IMR-90 (cell line): ENCODE measurements at regions not wholly inside any gene's neighbourhood (a gene's known extent, or its start where the extent isn't known, plus 50 kb on each side); places are given as distances from the start of the nearest gene placed in this dataset.

Experiments used
- ATAC-seq: fragments of 200-7000 bp; cut with Tn5 transposase; 2 replicates; pipeline ENCODE4 v1.9.1; 2020; ENCODE audit warnings: low read depth, mild to moderate bottlenecking, moderate library complexity
- BruUV-seq: library from RNA; stranded (reverse); fragments of 400-500 nt; replicated peaks from 2 replicates; lab custom pipeline; 2021; lab: Mats Ljungman, UMichigan
- CTCF ChIA-PET: fragments of 300-600 bp; formaldehyde crosslinking; extraction: SDS; loops from one replicate; lab custom pipeline; 2021; ENCODE audit warnings: antibody characterized with exemption; lab: Yijun Ruan, JAX
- POLR2A ChIA-PET: fragments of 300-600 bp; sonication (Branson Sonifier 250); formaldehyde crosslinking; loops from one replicate; lab custom pipeline; 2022; ENCODE audit warnings: antibody characterized with exemption; ENCODE audit not compliant: unreplicated experiment; lab: Charles Lee
- DNase-seq: peaks from one replicate; pipeline ENCODE4 v3.0.0; 2013
- H2AFZ ChIP-seq: replicated peaks from 2 replicates; pipeline ENCODE3; 2013; ENCODE audit warnings: low read length, mild to moderate bottlenecking; ENCODE audit not compliant: poor library complexity
- H2AK5ac ChIP-seq: 2 replicates; pipeline ENCODE4 v1.6.1; 2013; ENCODE audit warnings: low read depth, low read length, inconsistent platforms
- H2AK9ac ChIP-seq: replicated peaks from 2 replicates; pipeline ENCODE3; 2013; ENCODE audit warnings: mild to moderate bottlenecking, low read depth, low read length, moderate library complexity; ENCODE audit not compliant: poor library complexity
- H2BK120ac ChIP-seq: 2 replicates; pipeline ENCODE4 v1.6.1; 2013; ENCODE audit warnings: low read depth, low read length, inconsistent platforms
- H2BK15ac ChIP-seq: 3 replicates; pipeline ENCODE4 v1.6.1; 2013; ENCODE audit warnings: low read depth, low read length, inconsistent platforms
- H2BK20ac ChIP-seq: 2 replicates; pipeline ENCODE4 v1.6.1; 2013; ENCODE audit warnings: low read depth, mild to moderate bottlenecking, inconsistent platforms, low read length, moderate library complexity
- H2BK5ac ChIP-seq: 2 replicates; pipeline ENCODE4 v1.6.1; 2013; ENCODE audit warnings: mild to moderate bottlenecking, low read depth, low read length, inconsistent platforms; ENCODE audit not compliant: poor library complexity, severe bottlenecking
- H3K14ac ChIP-seq: replicated peaks from 2 replicates; pipeline ENCODE4 v1.6.1; 2013; ENCODE audit warnings: low read depth, low read length, inconsistent platforms
- H3K18ac ChIP-seq: 2 replicates; pipeline ENCODE4 v1.6.1; 2013; ENCODE audit warnings: low read depth, low read length, control low read depth
- H3K23ac ChIP-seq: 2 replicates; pipeline ENCODE4 v1.6.1; 2013; ENCODE audit warnings: low read depth, low read length, inconsistent platforms
- H3K27ac ChIP-seq: 2 replicates; pipeline ENCODE4 v1.5.1; 2013; ENCODE audit warnings: mild to moderate bottlenecking, control low read depth, low read length; ENCODE audit not compliant: insufficient read depth
- H3K27me3 ChIP-seq: 2 replicates; pipeline ENCODE4 v1.6.1; 2013; ENCODE audit warnings: low read length; ENCODE audit not compliant: control insufficient read depth, insufficient read depth
- H3K36me3 ChIP-seq: 2 replicates; pipeline ENCODE4 v1.6.1; 2013; ENCODE audit warnings: low read length, mixed read lengths; ENCODE audit not compliant: control insufficient read depth, insufficient read depth
- H3K4ac ChIP-seq: 2 replicates; pipeline ENCODE4 v1.6.1; 2013; ENCODE audit warnings: low read depth, low read length, inconsistent platforms
- H3K4me1 ChIP-seq: 2 replicates; pipeline ENCODE4 v1.6.1; 2013; ENCODE audit warnings: low read length, mixed read lengths; ENCODE audit not compliant: control insufficient read depth, insufficient read depth
- H3K4me2 ChIP-seq: 2 replicates; pipeline ENCODE4 v1.6.1; 2013; ENCODE audit warnings: low read depth, mild to moderate bottlenecking, control low read depth, low read length, moderate library complexity
- H3K4me3 ChIP-seq: 2 replicates; pipeline ENCODE4 v1.5.1; 2013; ENCODE audit warnings: low read depth, mild to moderate bottlenecking, control low read depth, low read length, moderate library complexity; ENCODE audit not compliant: insufficient read depth
- H3K56ac ChIP-seq: 2 replicates; pipeline ENCODE4 v1.6.1; 2013; ENCODE audit warnings: low read length, inconsistent platforms; ENCODE audit not compliant: insufficient read depth; ENCODE audit errors: extremely low read depth
- H3K79me1 ChIP-seq, 2 experiments: 2 replicates each; pipeline ENCODE4 v1.6.1; 2013; ENCODE audit warnings: low read length in 2 of 2, inconsistent platforms in 1 of 2, low read depth in 1 of 2
- H3K9ac ChIP-seq: 2 replicates; pipeline ENCODE4 v1.6.1; 2013; ENCODE audit warnings: low read depth, low read length, control low read depth
- H3K9me1 ChIP-seq: 2 replicates; pipeline ENCODE4 v1.6.1; 2013; ENCODE audit warnings: low read length, inconsistent platforms; ENCODE audit not compliant: insufficient read depth
- H3K9me3 ChIP-seq: 2 replicates; pipeline ENCODE4 v1.6.1; 2013; ENCODE audit warnings: low read length; ENCODE audit not compliant: control insufficient read depth, insufficient read depth
- H4K20me1 ChIP-seq: 2 replicates; pipeline ENCODE4 v1.6.1; 2013; ENCODE audit warnings: low read length, inconsistent platforms; ENCODE audit not compliant: insufficient read depth
- H4K5ac ChIP-seq: 2 replicates; pipeline ENCODE4 v1.6.1; 2013; ENCODE audit warnings: mild to moderate bottlenecking, low read depth, low read length, control low read depth
- H4K8ac ChIP-seq, 2 experiments: 2 replicates each; pipeline ENCODE4 v1.6.1; 2013; ENCODE audit warnings: low read depth in 2 of 2, low read length in 2 of 2, control low read depth in 1 of 2, inconsistent platforms in 1 of 2
- H4K91ac ChIP-seq: 2 replicates; pipeline ENCODE4 v1.6.1; 2013; ENCODE audit warnings: low read depth, low read length, inconsistent platforms; ENCODE audit not compliant: insufficient read depth
- RCOR1 ChIP-seq: IDR thresholded peaks from 2 replicates; pipeline ENCODE4 v1.6.1; 2012; ENCODE audit warnings: mild to moderate bottlenecking, low read length, improper control_type of control experiment; ENCODE audit not compliant: insufficient replicate concordance
- SMC3 ChIP-seq: fragments of 150-350 bp; IDR thresholded peaks from 2 replicates; pipeline ENCODE4 v1.6.1; 2016; ENCODE audit warnings: low read depth, mild to moderate bottlenecking, antibody characterized with exemption, low read length, moderate library complexity
- WGBS, 2 experiments: methylation state at CpG; one replicate each; pipeline versions ENCODE4 v1.1.5 to v1.1.7; 2013; ENCODE audit warnings: missing lambda C conversion rate in 2 of 2; ENCODE audit not compliant: insufficient read length in 1 of 2; ENCODE audit errors: extremely low coverage in 2 of 2; 5-methylcytosine and 5-hydroxymethylcytosine counted together
- dilution Hi-C: fragments of 300-500 bp; cut with HindIII; formaldehyde crosslinking; loops from one replicate; pipeline ENCODE4 v1.14.3; 2018; ENCODE audit warnings: low sequenced_read_pairs; ENCODE audit not compliant: unreplicated experiment
- in situ Hi-C: fragments of 300-500 bp; cut with MboI; formaldehyde crosslinking; loops from 3 replicates; pipeline ENCODE4 v1.14.3; 2019; ENCODE audit warnings: low sequenced_read_pairs, inconsistent platforms, mixed read lengths
- intact Hi-C: fragments of 100-400 bp; cut with micrococcal nuclease; formaldehyde crosslinking; loops from 2 replicates; pipeline ENCODE4 v1.10.0; 2022

DNA sequence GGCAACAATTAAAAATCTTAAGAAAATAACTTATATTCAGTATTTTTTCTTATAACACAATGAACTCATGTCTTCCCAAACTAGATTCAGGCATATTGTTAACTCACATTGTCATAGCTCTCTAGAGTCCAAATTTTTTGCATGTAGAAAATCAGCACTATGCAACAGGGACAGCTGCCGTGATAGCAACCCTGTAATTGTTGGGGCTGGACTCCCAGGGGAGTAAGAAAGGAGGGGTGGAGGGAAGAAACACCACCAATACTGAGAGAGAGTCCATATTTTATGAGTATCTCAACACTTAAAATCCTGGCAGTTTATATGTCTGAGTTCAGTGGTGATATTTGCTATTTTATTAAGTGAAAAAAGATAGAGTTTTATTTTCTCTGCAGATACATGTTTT lies 89.6 kb upstream of the HS3ST5 start:
- no peak overlapping the region for H2BK20ac ChIP-seq
- H3K23ac ChIP-seq = no peak overlapping the region
- no peaks in the 10 kb centered on the region for H3K79me1 ChIP-seq
- dilution Hi-C loops = no loop called here
- H4K91ac ChIP-seq = no peak overlapping the region
- no TSS peak for BruUV-seq
- H3K9me3 ChIP-seq = no peaks in the 10 kb centered on the region
- no peaks in the 10 kb centered on the region for H3K36me3 ChIP-seq
- ChIA-PET POLR2A (no interaction called here), CTCF (no interaction called here)
- H2BK15ac ChIP-seq = no peak overlapping the region
- no peaks in the 10 kb centered on the region for H3K4me1 ChIP-seq
- TF ChIP-seq SMC3 (no peak), RCOR1 (no peak)
- no peak overlapping the region for H3K9ac ChIP-seq
- H3K56ac ChIP-seq = no peak overlapping the region
- no peak overlapping the region for H4K5ac ChIP-seq
- ATAC-seq (no peak), DNase-seq (no peak)
- no peak overlapping the region for H3K4me2 ChIP-seq
- no peak overlapping the region for H2AK5ac ChIP-seq
- H2BK120ac ChIP-seq = no peak overlapping the region
- no peak overlapping the region for H3K4me3 ChIP-seq
- H4K20me1 ChIP-seq = no peaks in the 10 kb centered on the region
- H3K27ac ChIP-seq = no peak overlapping the region
- H2AFZ ChIP-seq = no peak overlapping the region
- H2AK9ac ChIP-seq = no peak overlapping the region
- no CpG with 5 or more reads among the region's 1 CpG for WGBS, 2 experiments
- H3K9me1 ChIP-seq = no peaks in the 10 kb centered on the region
- no peaks in the 10 kb centered on the region for H3K27me3 ChIP-seq
- H3K18ac ChIP-seq = no peak overlapping the region
- intact Hi-C loops = no loop called here
- in situ Hi-C loops = no loop called here
- H4K8ac ChIP-seq = no peak overlapping the region
- no peak overlapping the region for H3K14ac ChIP-seq
- H2BK5ac ChIP-seq = no peak overlapping the region
- H3K4ac ChIP-seq = no peak overlapping the region
